Dedifferentiated amniotic fluid mesenchymal stem cell (primary cell): ENCODE measurements at regions not wholly inside any gene's neighbourhood (a gene's known extent, or its start where the extent isn't known, plus 50 kb on each side); places are given as distances from the start of the nearest gene placed in this dataset.

Experiments
- DNase-seq: peaks from one replicate; pipeline ENCODE4 v3.0.0-alpha.2; 2016; ENCODE audit errors: extremely low spot score

GRCh38 chr7:113968713-113969112 is 49.9 kb upstream of the PPP1R3A start:
- DNase-seq = no peak
